Gastrocnemius medialis (tissue), 4 donors: ENCODE measurements at regions not wholly inside any gene's neighbourhood (a gene's known extent, or its start where the extent isn't known, plus 50 kb on each side); places are given as distances from the start of the nearest gene placed in this dataset.

ENCODE experiments used
- CTCF ChIP-seq, 5 experiments: fragments of 450-650 bp in 3 of 5; fragments of 200-600 bp in 2 of 5; sonication (generic) in 2 of 5; IDR thresholded peaks in 4 of 5; conservative IDR thresholded peaks in 1 of 5; 1 replicate in 4 of 5; 2 replicates in 1 of 5; pipeline ENCODE4 v1.5.1; 2016 to 2019; ENCODE audit warnings: antibody characterized with exemption in 5 of 5, mild to moderate bottlenecking in 3 of 5, moderate library complexity in 3 of 5
- POLR2A ChIP-seq, 2 donors: fragments of 450-650 bp; IDR thresholded peaks; one replicate each; pipeline ENCODE4 v1.6.1; 2017; ENCODE audit warnings: antibody characterized with exemption in 2 of 2, mild to moderate bottlenecking in 2 of 2, moderate library complexity in 2 of 2

DNA sequence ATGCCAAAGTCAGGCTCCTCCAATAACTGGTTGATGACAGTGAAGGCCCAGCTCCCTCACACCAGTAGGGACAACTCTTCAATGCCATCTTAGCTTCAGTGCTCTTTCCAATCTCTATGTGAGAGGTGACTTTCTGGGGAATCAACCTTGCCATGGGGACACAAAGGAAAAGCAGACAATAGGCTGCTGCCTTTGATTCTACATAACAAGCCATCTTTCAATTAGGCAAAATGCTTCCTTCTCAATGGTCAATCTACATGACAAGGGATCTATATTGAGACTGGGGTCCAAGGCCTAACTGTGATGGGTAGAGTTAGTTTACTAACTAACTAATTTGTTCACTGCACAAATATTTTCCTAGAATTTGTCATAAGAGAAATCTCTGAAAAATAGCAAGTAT, 1417.5 kb upstream of the SEL1L start:
- no peak for TF ChIP-seq CTCF (IDR thresholded peaks at IDR 0.05 in 4 of 5, conservative IDR thresholded peaks at IDR 0.05 in 1 of 5)
- no peak for TF ChIP-seq POLR2A (IDR thresholded peaks at IDR 0.05)
